Activated CD8-positive, alpha-beta T cell treated with anti-CD3 and anti-CD28 coated beads for 36 hours (primary cell): ENCODE measurements at regions not wholly inside any gene's neighbourhood (a gene's known extent, or its start where the extent isn't known, plus 50 kb on each side); places are given as distances from the start of the nearest gene placed in this dataset.

Source experiments
- ATAC-seq: fragments of 200-7000 bp; cut with Tn5 transposase; one replicate; pipeline ENCODE4 v1.10.0; 2021; ENCODE audit warnings: mild to moderate bottlenecking, moderate library complexity
- CTCF ChIA-PET: fragments of 350-600 bp; sonication (Branson Sonifier 250); formaldehyde crosslinking; loops from one replicate; lab custom pipeline; 2021; ENCODE audit warnings: antibody characterized with exemption; lab: Charles Lee
- POLR2A ChIA-PET: fragments of 350-600 bp; sonication (Branson Sonifier 250); formaldehyde crosslinking; loops from one replicate; lab custom pipeline; 2021; ENCODE audit warnings: antibody characterized with exemption; lab: Charles Lee
- DNase-seq: peaks from one replicate; pipeline ENCODE4 v3.0.0-alpha.2; 2020
- H3K27ac Mint-ChIP-seq: one replicate; pipeline ENCODE4 v1.8.0; 2021; ENCODE audit warnings: mild to moderate bottlenecking, mixed read lengths
- H3K27me3 Mint-ChIP-seq: one replicate; pipeline ENCODE4 v1.8.0; 2021; ENCODE audit warnings: mixed read lengths
- H3K36me3 Mint-ChIP-seq: one replicate; pipeline ENCODE4 v1.8.0; 2021; ENCODE audit warnings: low read depth, mixed read lengths
- H3K4me1 Mint-ChIP-seq: one replicate; pipeline ENCODE4 v1.8.0; 2021; ENCODE audit warnings: low read depth, mixed read lengths
- H3K4me3 Mint-ChIP-seq: one replicate; pipeline ENCODE4 v1.8.0; 2021; ENCODE audit warnings: mild to moderate bottlenecking, moderate library complexity, mixed read lengths
- H3K9me3 Mint-ChIP-seq: one replicate; pipeline ENCODE4 v1.8.0; 2021; ENCODE audit warnings: mixed read lengths
- intact Hi-C: fragments of 100-400 bp; cut with micrococcal nuclease; formaldehyde crosslinking; loops from one replicate; pipeline ENCODE4 v1.10.0; 2022
- TF ChIP-seq, protein P1 (sequence below): fragments of 200-600 bp; IDR thresholded peaks from one replicate; pipeline ENCODE4 v1.8.0; 2022; ENCODE audit warnings: antibody characterized with exemption, mild to moderate bottlenecking

DNA sequence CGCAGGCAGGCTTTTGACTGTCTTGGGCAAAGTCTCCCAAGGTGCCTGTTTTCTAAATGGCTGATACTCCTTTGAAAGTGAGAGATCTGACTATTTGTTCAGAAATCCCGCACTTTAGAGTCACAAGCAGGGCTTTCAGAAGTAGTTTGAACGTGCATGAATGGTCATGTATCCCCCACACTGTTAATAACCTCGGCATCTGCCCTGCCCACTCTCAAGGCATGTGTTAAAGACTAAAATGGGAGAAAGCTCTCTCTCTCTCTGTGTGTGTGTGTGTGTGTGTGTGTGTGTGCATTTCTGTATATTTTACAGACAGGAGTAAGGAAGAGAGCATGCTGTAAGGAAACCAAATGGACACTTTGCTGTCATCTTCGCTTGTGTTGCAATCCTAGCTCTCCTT lies 163.7 kb downstream of the MAF start:
- DNase-seq (no peak), ATAC-seq (no peak)
- Mint-ChIP-seq H3K27me3 (no peaks in the 10 kb centered on the region), H3K27ac (no peak overlapping the region), H3K4me1 (no peaks in the 10 kb centered on the region), H3K9me3 (no peaks in the 10 kb centered on the region), H3K36me3 (no peaks in the 10 kb centered on the region), H3K4me3 (no peak overlapping the region)
- intact Hi-C loops, result no loop called here
- TF ChIP-seq, protein P1, sequence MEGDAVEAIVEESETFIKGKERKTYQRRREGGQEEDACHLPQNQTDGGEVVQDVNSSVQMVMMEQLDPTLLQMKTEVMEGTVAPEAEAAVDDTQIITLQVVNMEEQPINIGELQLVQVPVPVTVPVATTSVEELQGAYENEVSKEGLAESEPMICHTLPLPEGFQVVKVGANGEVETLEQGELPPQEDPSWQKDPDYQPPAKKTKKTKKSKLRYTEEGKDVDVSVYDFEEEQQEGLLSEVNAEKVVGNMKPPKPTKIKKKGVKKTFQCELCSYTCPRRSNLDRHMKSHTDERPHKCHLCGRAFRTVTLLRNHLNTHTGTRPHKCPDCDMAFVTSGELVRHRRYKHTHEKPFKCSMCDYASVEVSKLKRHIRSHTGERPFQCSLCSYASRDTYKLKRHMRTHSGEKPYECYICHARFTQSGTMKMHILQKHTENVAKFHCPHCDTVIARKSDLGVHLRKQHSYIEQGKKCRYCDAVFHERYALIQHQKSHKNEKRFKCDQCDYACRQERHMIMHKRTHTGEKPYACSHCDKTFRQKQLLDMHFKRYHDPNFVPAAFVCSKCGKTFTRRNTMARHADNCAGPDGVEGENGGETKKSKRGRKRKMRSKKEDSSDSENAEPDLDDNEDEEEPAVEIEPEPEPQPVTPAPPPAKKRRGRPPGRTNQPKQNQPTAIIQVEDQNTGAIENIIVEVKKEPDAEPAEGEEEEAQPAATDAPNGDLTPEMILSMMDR, result no peak
- ChIA-PET POLR2A (no interaction called here), CTCF (no interaction called here)

- no peaks in the 10 kb centered on the region for H3K27me3 Mint-ChIP-seq
- ChIA-PET POLR2A (no interaction called here), CTCF (interaction anchor here (1.2 kb wide), 1 partner anchor 23 kb away, joined by 3 read pairs; no protein-coding TSS in a partner anchor)
- no peak overlapping the region for H3K27ac Mint-ChIP-seq
- TF ChIP-seq, protein P1, result no peak
- no peak for DNase-seq
- no peaks in the 10 kb centered on the region for H3K36me3 Mint-ChIP-seq
- ATAC-seq, result no peak
- intact Hi-C loops, result no loop called here
- no peaks in the 10 kb centered on the region for H3K4me1 Mint-ChIP-seq
- no peaks in the 10 kb centered on the region for H3K9me3 Mint-ChIP-seq
- H3K4me3 Mint-ChIP-seq, result no peak overlapping the region
Observed at GRCh38 chr16:79434771-79435170, 165.8 kb downstream of the MAF start.

- Mint-ChIP-seq H3K27me3 (no peaks in the 10 kb centered on the region), H3K27ac (no peak overlapping the region), H3K9me3 (no peaks in the 10 kb centered on the region), H3K4me3 (no peak overlapping the region), H3K36me3 (no peaks in the 10 kb centered on the region), H3K4me1 (no peaks in the 10 kb centered on the region)
- ATAC-seq (no peak), DNase-seq (no peak)
- intact Hi-C loops, result no loop called here
- TF ChIP-seq, protein P1, result no peak
- POLR2A ChIA-PET, result no interaction called here
- CTCF ChIA-PET, result interaction anchor here (1.2 kb wide), 1 partner anchor 22 kb away, joined by 3 read pairs; no protein-coding TSS in a partner anchor
Observed at GRCh38 chr16:79434092-79434491, 166.4 kb downstream of the MAF start.

DNA sequence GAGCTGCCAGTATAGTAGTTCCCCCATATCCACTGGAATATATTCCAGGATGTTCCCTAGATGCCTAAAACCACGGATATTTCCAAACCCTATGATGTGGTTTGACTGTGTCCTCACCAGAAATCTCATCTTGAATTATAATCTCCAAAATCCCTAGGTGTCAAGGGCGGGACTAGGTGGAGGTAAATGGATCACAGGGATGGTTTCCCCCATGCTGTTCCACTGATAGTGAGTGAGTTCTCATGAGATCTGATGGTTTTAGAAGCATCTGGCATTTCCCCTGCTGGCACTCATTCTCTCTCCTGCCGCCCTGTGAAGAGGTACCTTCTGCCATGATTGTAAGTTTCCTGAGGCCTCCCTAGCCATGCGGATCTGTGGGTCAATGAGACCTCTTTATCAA lies 168.6 kb downstream of the MAF start:
- no peaks in the 10 kb centered on the region for H3K9me3 Mint-ChIP-seq
- ATAC-seq (no peak), DNase-seq (no peak)
- intact Hi-C loops, result no loop called here
- ChIA-PET POLR2A (no interaction called here), CTCF (no interaction called here)
- no peak overlapping the region for H3K4me3 Mint-ChIP-seq
- TF ChIP-seq, protein P1, result no peak
- no peaks in the 10 kb centered on the region for H3K27me3 Mint-ChIP-seq
- H3K27ac Mint-ChIP-seq, result no peak overlapping the region
- H3K36me3 Mint-ChIP-seq, result no peaks in the 10 kb centered on the region
- H3K4me1 Mint-ChIP-seq, result no peaks in the 10 kb centered on the region

DNA sequence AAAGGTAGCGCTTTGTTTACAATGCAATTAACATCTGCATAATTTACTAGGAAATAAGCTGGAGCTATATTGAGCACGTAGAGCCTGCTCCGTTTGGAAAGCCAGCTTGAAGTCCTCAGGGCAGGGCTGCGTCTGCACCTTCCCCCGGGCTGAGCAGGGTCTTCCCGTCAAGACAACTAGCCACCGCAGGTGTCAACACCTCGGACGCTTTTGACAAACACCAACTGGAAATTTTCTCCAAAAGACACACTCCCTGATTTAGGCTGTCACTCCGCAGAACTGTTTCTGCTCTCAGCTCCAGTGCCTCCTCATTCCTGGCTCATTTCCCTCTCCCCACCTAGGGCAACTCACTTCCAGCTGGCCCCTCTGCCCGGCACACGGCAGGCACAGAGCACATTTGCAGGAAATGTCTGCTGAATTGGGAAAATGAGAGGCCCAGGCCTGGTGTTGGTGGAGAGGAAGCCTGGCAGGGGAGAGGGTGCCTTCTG lies 170.3 kb downstream of the MAF start:
- ChIA-PET CTCF (no interaction called here), POLR2A (no interaction called here)
- TF ChIP-seq, protein P1, result no peak
- Mint-ChIP-seq H3K27ac (no peak overlapping the region), H3K27me3 (no peaks in the 10 kb centered on the region), H3K36me3 (no peaks in the 10 kb centered on the region), H3K4me3 (no peak overlapping the region), H3K4me1 (no peaks in the 10 kb centered on the region), H3K9me3 (no peaks in the 10 kb centered on the region)
- DNase-seq (no peak), ATAC-seq (no peak)
- intact Hi-C loops, result no loop called here
